ENCODE measurements at regions not wholly inside any gene's neighbourhood (a gene's known extent, or its start where the extent isn't known, plus 50 kb on each side); places are given as distances from the start of the nearest gene placed in this dataset.

DNA sequence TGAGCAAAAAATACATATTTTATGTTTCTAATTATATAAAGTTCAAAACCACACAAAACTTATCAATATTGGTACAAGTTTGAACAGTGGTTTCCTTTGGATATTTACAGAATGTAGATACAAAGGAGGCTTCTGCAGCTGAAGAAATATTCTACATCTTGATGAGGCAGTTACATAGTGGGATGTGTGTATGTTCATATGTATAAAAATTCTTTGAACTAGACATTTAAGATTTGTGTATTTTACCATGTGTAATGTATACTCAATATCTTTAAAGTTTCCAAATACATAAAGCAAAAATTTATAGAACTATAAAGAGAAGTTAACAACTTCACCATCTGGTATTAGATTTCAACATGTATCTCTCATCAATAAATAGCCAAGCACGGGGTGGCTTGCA lies 80.7 kb upstream of the TNFSF4 start:
- no peaks in the 10 kb centered on the region for H3K36me3 ChIP-seq (ENCODE audit: low read depth)
- no peak for DNase-seq
- H3K4me1 ChIP-seq (replicated peaks; ENCODE audit: insufficient read depth): no peaks in the 10 kb centered on the region
- H3F3A ChIP-seq (ENCODE audit: insufficient read depth, low read depth): no peaks in the 10 kb centered on the region
- H3K9me3 ChIP-seq (ENCODE audit: insufficient read depth, low read depth): no peaks in the 10 kb centered on the region
- no peak overlapping the region for H3K27ac ChIP-seq
- TF ChIP-seq, protein P1, sequence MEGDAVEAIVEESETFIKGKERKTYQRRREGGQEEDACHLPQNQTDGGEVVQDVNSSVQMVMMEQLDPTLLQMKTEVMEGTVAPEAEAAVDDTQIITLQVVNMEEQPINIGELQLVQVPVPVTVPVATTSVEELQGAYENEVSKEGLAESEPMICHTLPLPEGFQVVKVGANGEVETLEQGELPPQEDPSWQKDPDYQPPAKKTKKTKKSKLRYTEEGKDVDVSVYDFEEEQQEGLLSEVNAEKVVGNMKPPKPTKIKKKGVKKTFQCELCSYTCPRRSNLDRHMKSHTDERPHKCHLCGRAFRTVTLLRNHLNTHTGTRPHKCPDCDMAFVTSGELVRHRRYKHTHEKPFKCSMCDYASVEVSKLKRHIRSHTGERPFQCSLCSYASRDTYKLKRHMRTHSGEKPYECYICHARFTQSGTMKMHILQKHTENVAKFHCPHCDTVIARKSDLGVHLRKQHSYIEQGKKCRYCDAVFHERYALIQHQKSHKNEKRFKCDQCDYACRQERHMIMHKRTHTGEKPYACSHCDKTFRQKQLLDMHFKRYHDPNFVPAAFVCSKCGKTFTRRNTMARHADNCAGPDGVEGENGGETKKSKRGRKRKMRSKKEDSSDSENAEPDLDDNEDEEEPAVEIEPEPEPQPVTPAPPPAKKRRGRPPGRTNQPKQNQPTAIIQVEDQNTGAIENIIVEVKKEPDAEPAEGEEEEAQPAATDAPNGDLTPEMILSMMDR (conservative IDR thresholded peaks at IDR 0.05): no peak
- no peak for TF ChIP-seq EZH2 (IDR thresholded peaks at IDR 0.05; ENCODE audit: low read depth)
- CTCF ChIA-PET: no interaction called here
- no peaks in the 10 kb centered on the region for H4K20me1 ChIP-seq (ENCODE audit: insufficient read depth)
- no peak overlapping the region for H2AFZ ChIP-seq
- no TSS peak for BruUV-seq (replicated peaks)
- POLR2A ChIA-PET (ENCODE audit: unreplicated experiment): no interaction called here
- H3K4me2 ChIP-seq: no peak overlapping the region
- H3K4me3 ChIP-seq: no peak overlapping the region
- no peaks in the 10 kb centered on the region; the same call in 1 of the 2 replicates for H3K9me2 ChIP-seq (ENCODE audit: insufficient read depth)
- intact Hi-C loops (cut with micrococcal nuclease; ENCODE audit: unreplicated experiment): no loop called here
- H3K27me3 ChIP-seq (ENCODE audit: insufficient read depth, low read depth): no peaks in the 10 kb centered on the region
- no peaks in the 10 kb centered on the region for H3K79me2 ChIP-seq (ENCODE audit: low read depth)

DNA sequence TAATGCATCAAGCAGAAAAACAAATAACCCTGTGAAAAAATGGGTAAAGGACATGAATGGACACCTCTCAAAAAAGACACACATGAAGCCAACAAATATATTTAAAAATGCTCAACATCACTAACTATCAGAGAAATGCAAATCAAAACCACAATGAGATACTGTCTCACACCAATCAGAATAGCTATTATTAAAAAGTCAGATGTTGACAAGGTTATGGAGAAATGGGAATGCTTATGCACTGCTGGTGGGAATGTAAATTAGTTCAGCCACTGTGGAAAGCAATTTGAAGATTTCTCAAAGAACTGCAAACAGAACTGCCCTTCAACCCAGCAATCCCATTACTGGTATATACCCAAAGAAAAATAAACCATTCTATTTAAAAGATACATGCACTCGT lies 86.6 kb upstream of the TNFSF4 start:
- Histone ChIP-seq H3K27ac (no peak overlapping the region), H3K79me2 (ENCODE audit: low read depth) (no peaks in the 10 kb centered on the region), H3K27me3 (ENCODE audit: insufficient read depth, low read depth) (no peaks in the 10 kb centered on the region), H3F3A (ENCODE audit: insufficient read depth, low read depth) (no peaks in the 10 kb centered on the region), H2AFZ (no peak overlapping the region), H3K4me3 (no peak overlapping the region), H3K9me3 (ENCODE audit: insufficient read depth, low read depth) (no peaks in the 10 kb centered on the region; the same call in 1 of the 2 replicates), H3K4me2 (no peak overlapping the region), H3K9me2 (ENCODE audit: insufficient read depth) (peaks cover 4% of the 10 kb centered on the region; the same call in 1 of the 2 replicates), H3K36me3 (ENCODE audit: low read depth) (no peaks in the 10 kb centered on the region), H4K20me1 (ENCODE audit: insufficient read depth) (no peaks in the 10 kb centered on the region), H3K4me1 (replicated peaks; ENCODE audit: insufficient read depth) (no peaks in the 10 kb centered on the region)
- TF ChIP-seq, protein P1 (conservative IDR thresholded peaks at IDR 0.05): no peak
- TF ChIP-seq EZH2 (IDR thresholded peaks at IDR 0.05; ENCODE audit: low read depth): no peak
- DNase-seq: no peak
- ChIA-PET POLR2A (ENCODE audit: unreplicated experiment) (no interaction called here), CTCF (no interaction called here)
- no TSS peak for BruUV-seq (replicated peaks)
- intact Hi-C loops (cut with micrococcal nuclease; ENCODE audit: unreplicated experiment): no loop called here

DNA sequence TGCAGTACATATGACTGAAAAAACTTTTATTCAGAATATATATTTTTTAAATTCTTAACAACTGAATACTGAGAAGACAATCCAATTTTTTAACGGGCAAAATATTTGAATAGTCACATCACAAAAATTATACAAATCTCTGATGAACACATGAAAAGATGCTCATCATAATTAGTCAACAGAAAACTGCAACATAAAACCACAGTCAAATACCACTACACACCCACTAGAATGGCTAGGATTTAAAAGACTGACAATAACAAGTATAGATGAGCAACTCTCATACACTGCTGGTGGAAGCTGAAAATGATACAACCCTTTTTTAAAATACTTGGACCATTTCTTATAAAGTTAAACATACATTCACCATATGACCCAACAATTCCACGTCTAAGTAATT lies 87.7 kb upstream of the TNFSF4 start:
- Histone ChIP-seq H3K9me2 (ENCODE audit: insufficient read depth) (0 out of 2 replicates have a peak, but pooled peaks cover 4% of the 10 kb centered on the region), H3K4me2 (no peak overlapping the region), H2AFZ (no peak overlapping the region), H3K79me2 (ENCODE audit: low read depth) (no peaks in the 10 kb centered on the region), H3K4me1 (replicated peaks; ENCODE audit: insufficient read depth) (no peaks in the 10 kb centered on the region), H3F3A (ENCODE audit: insufficient read depth, low read depth) (no peaks in the 10 kb centered on the region), H3K4me3 (no peak overlapping the region), H3K9me3 (ENCODE audit: insufficient read depth, low read depth) (no peaks in the 10 kb centered on the region; the same call in 1 of the 2 replicates), H3K27ac (no peak overlapping the region), H3K27me3 (ENCODE audit: insufficient read depth, low read depth) (no peaks in the 10 kb centered on the region), H3K36me3 (ENCODE audit: low read depth) (no peaks in the 10 kb centered on the region), H4K20me1 (ENCODE audit: insufficient read depth) (no peaks in the 10 kb centered on the region)
- ChIA-PET CTCF (no interaction called here), POLR2A (ENCODE audit: unreplicated experiment) (no interaction called here)
- intact Hi-C loops (cut with micrococcal nuclease; ENCODE audit: unreplicated experiment): no loop called here
- TF ChIP-seq, protein P1 (conservative IDR thresholded peaks at IDR 0.05): no peak
- no peak for TF ChIP-seq EZH2 (IDR thresholded peaks at IDR 0.05; ENCODE audit: low read depth)
- DNase-seq: no peak
- BruUV-seq (replicated peaks): no TSS peak
